GM19455 (cell line): ENCODE measurements at regions not wholly inside any gene's neighbourhood (a gene's known extent, or its start where the extent isn't known, plus 50 kb on each side); places are given as distances from the start of the nearest gene placed in this dataset.

Experiments used
- ATAC-seq: cut with Tn5 transposase; IDR thresholded peaks from one replicate; pipeline ENCODE4 v1.9.1; 2021; ENCODE audit not compliant: unreplicated experiment

DNA sequence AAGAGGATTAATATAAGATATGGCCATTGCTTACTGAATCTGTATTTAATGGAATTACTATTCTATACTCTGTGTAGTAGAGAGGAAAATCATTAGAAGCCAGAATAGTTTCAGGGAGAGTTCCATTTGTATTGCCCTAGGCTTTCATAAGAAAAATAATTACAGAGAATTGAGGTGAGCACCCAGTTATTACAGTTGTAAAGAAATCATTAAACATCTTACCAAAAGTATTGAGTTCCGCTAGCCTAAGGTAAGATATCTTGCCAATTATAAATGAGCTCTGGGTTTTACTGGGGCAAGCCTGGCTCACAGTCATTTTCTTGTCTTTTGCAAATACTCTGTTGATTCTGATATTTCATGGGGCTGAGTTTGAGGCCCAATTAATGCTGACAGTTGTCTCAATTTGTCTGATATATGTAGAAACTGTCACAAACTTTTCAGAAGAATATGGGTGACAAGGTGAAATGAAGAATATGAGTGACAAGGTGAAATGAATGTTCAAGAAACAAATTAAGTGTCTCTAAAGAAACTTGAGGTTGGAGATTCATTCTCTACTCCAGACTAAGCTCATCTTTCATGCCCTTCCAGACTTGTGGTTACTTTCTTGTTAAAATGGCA is 127.8 kb downstream of the PTGER3 start:
- no peak for ATAC-seq
